ENCODE measurements at regions not wholly inside any gene's neighbourhood (a gene's known extent, or its start where the extent isn't known, plus 50 kb on each side); places are given as distances from the start of the nearest gene placed in this dataset.

DNA sequence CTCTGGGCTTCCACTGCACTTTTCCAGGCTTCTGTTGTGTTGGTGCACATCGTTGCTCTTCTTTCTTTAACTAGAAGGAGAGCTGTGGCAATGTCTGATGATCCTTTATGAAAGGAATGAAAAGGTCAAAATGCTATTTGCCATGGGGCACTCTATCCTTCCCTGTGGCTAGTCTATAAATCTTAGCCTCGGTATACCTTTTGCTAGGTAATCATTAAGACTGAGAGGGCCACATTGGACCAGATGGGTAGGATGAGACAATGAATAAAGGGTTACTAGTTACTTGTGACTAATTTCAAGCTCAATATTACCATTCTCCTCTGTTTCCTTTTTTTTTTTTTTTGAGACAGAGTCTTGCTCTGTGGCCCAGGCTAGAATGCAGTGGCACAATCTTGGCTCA lies 89.4 kb upstream of the C1orf87 start:
- no peak for DNase-seq (ENCODE audit: low spot score)
- H3K4me2 ChIP-seq (ENCODE audit: insufficient read depth, low read length, poor library complexity, severe bottlenecking) = no peak overlapping the region
- no peak overlapping the region for H3K14ac ChIP-seq (ENCODE audit: low read length)
- no peak overlapping the region for H2BK15ac ChIP-seq (ENCODE audit: low read length)
- WGBS, 2 donors (ENCODE audit: extremely low coverage in 2 of 2, insufficient read length in 2 of 2, insufficient replicate concordance in 1 of 2) = no CpG with 5 or more reads among the region's 2 CpGs
- H3K79me1 ChIP-seq (ENCODE audit: low read depth, low read length) = no peaks in the 10 kb centered on the region
- no peak overlapping the region for H3K4ac ChIP-seq (ENCODE audit: low read length)
- H2BK12ac ChIP-seq (ENCODE audit: low read length) = no peak overlapping the region
- H3K23ac ChIP-seq (ENCODE audit: low read depth, low read length, poor library complexity) = no peak overlapping the region
- no peaks in the 10 kb centered on the region for H3K27me3 ChIP-seq (ENCODE audit: control insufficient read depth in 3 of 3, insufficient read depth in 3 of 3, low read depth in 1 of 3, low read length in 3 of 3)
- H4K8ac ChIP-seq (ENCODE audit: low read depth, low read length) = no peak overlapping the region
- no peak overlapping the region for H2AK5ac ChIP-seq (ENCODE audit: low read depth, low read length)
- H3K36me3 ChIP-seq (replicated peaks in 1 of 2; ENCODE audit: control insufficient read depth in 2 of 2, insufficient read depth in 2 of 2, low read length in 2 of 2) = no peaks in the 10 kb centered on the region
- H3K4me3 ChIP-seq (ENCODE audit: low read length in 2 of 2) = no peak overlapping the region
- H3K9ac ChIP-seq (ENCODE audit: low read depth, low read length, poor library complexity) = no peak overlapping the region
- no peak overlapping the region for H3K18ac ChIP-seq (ENCODE audit: low read length)
- H3K27ac ChIP-seq (replicated peaks; ENCODE audit: low read length) = no peak overlapping the region
- H4K91ac ChIP-seq (ENCODE audit: low read depth, low read length, poor library complexity) = no peak overlapping the region
- no peak overlapping the region for H2BK5ac ChIP-seq (ENCODE audit: low read length)
- H3K4me1 ChIP-seq (ENCODE audit: control insufficient read depth in 2 of 2, insufficient read depth in 1 of 2, low read depth in 1 of 2, low read length in 2 of 2) = no peaks in the 10 kb centered on the region
- no peak overlapping the region for H2AFZ ChIP-seq (ENCODE audit: low read length)
- no peaks in the 10 kb centered on the region for H3K9me3 ChIP-seq (replicated peaks in 1 of 2; ENCODE audit: control insufficient read depth in 2 of 2, insufficient read depth in 1 of 2, low read depth in 1 of 2, low read length in 2 of 2)
- no peak overlapping the region for H2BK120ac ChIP-seq (ENCODE audit: low read depth, low read length)

DNA sequence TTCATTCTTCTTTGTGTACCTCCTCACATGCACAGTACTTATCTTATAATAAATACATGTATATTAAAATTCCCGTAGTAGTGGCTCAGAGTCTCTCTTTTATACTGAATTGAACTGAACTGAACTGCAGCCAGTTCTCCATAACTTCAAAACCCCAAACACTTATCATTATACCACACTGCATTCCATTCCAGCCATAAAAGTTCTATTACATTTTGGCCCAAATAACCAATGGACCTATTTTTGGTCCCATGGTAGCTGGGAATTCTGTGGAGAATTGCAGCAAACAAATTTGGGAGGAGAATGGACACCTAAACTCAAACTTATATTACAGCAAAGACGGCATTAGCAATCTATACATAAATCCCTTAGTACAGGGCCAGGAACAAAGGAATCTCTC lies 86.6 kb upstream of the C1orf87 start:
- H3K79me1 ChIP-seq (ENCODE audit: low read depth, low read length) = no peaks in the 10 kb centered on the region
- H4K8ac ChIP-seq (ENCODE audit: low read depth, low read length) = no peak overlapping the region
- H2AK5ac ChIP-seq (ENCODE audit: low read depth, low read length) = no peak overlapping the region
- DNase-seq (ENCODE audit: low spot score) = no peak
- no peaks in the 10 kb centered on the region for H3K9me3 ChIP-seq (replicated peaks in 1 of 2; ENCODE audit: control insufficient read depth in 2 of 2, insufficient read depth in 1 of 2, low read depth in 1 of 2, low read length in 2 of 2)
- no peak overlapping the region for H3K4ac ChIP-seq (ENCODE audit: low read length)
- no peaks in the 10 kb centered on the region for H3K36me3 ChIP-seq (replicated peaks in 1 of 2; ENCODE audit: control insufficient read depth in 2 of 2, insufficient read depth in 2 of 2, low read length in 2 of 2)
- no peak overlapping the region for H3K27ac ChIP-seq (replicated peaks; ENCODE audit: low read length)
- no peak overlapping the region for H2BK12ac ChIP-seq (ENCODE audit: low read length)
- no peak overlapping the region for H2BK5ac ChIP-seq (ENCODE audit: low read length)
- H3K9ac ChIP-seq (ENCODE audit: low read depth, low read length, poor library complexity) = no peak overlapping the region
- H3K4me2 ChIP-seq (ENCODE audit: insufficient read depth, low read length, poor library complexity, severe bottlenecking) = no peak overlapping the region
- H4K91ac ChIP-seq (ENCODE audit: low read depth, low read length, poor library complexity) = no peak overlapping the region
- no peaks in the 10 kb centered on the region for H3K27me3 ChIP-seq (ENCODE audit: control insufficient read depth in 3 of 3, insufficient read depth in 3 of 3, low read depth in 1 of 3, low read length in 3 of 3)
- H3K14ac ChIP-seq (ENCODE audit: low read length) = no peak overlapping the region
- H2BK15ac ChIP-seq (ENCODE audit: low read length) = no peak overlapping the region
- no peak overlapping the region for H2BK120ac ChIP-seq (ENCODE audit: low read depth, low read length)
- H3K18ac ChIP-seq (ENCODE audit: low read length) = no peak overlapping the region
- no peak overlapping the region for H3K23ac ChIP-seq (ENCODE audit: low read depth, low read length, poor library complexity)
- H3K4me3 ChIP-seq (ENCODE audit: low read length in 2 of 2) = no peak overlapping the region
- no peaks in the 10 kb centered on the region for H3K4me1 ChIP-seq (ENCODE audit: control insufficient read depth in 2 of 2, insufficient read depth in 1 of 2, low read depth in 1 of 2, low read length in 2 of 2)
- no peak overlapping the region for H2AFZ ChIP-seq (ENCODE audit: low read length)
- no CpG with 5 or more reads among the region's 2 CpGs for WGBS, 2 donors (ENCODE audit: extremely low coverage in 2 of 2, insufficient read length in 2 of 2, insufficient replicate concordance in 1 of 2)

DNA sequence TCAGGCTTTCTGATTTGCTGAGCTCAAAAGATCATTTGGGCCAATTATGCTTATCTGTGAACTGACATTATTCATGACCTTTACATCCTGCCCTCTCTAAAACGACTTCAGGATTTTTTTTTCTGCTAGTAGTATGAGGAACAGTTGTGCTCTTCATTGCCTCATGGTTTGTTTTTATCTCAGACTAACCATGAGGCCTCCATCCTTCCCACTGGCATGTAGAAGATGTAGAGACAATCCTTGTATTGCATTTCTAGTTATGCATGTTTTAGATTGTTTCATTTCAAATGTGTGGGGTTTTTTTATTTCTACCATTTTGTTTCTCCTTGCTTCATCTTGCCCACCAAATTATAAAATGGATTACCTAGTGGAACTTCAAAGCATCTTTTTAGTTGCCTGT lies 82.8 kb upstream of the C1orf87 start:
- Histone ChIP-seq H3K79me1 (ENCODE audit: low read depth, low read length) (no peaks in the 10 kb centered on the region), H3K9me3 (replicated peaks in 1 of 2; ENCODE audit: control insufficient read depth in 2 of 2, insufficient read depth in 1 of 2, low read depth in 1 of 2, low read length in 2 of 2) (no peaks in the 10 kb centered on the region), H2BK5ac (ENCODE audit: low read length) (no peak overlapping the region), H3K18ac (ENCODE audit: low read length) (no peak overlapping the region), H3K4me1 (ENCODE audit: control insufficient read depth in 2 of 2, insufficient read depth in 1 of 2, low read depth in 1 of 2, low read length in 2 of 2) (no peaks in the 10 kb centered on the region), H3K4ac (ENCODE audit: low read length) (no peak overlapping the region), H3K27me3 (ENCODE audit: control insufficient read depth in 3 of 3, insufficient read depth in 3 of 3, low read depth in 1 of 3, low read length in 3 of 3) (no peaks in the 10 kb centered on the region), H3K14ac (ENCODE audit: low read length) (no peak overlapping the region), H3K23ac (ENCODE audit: low read depth, low read length, poor library complexity) (no peak overlapping the region), H4K8ac (ENCODE audit: low read depth, low read length) (no peak overlapping the region), H2AK5ac (ENCODE audit: low read depth, low read length) (no peak overlapping the region), H2BK15ac (ENCODE audit: low read length) (no peak overlapping the region), H3K9ac (ENCODE audit: low read depth, low read length, poor library complexity) (no peak overlapping the region), H3K36me3 (replicated peaks in 1 of 2; ENCODE audit: control insufficient read depth in 2 of 2, insufficient read depth in 2 of 2, low read length in 2 of 2) (no peaks in the 10 kb centered on the region), H2BK120ac (ENCODE audit: low read depth, low read length) (no peak overlapping the region), H3K4me2 (ENCODE audit: insufficient read depth, low read length, poor library complexity, severe bottlenecking) (no peak overlapping the region), H3K27ac (replicated peaks; ENCODE audit: low read length) (no peak overlapping the region), H3K4me3 (ENCODE audit: low read length in 2 of 2) (no peak overlapping the region), H2AFZ (ENCODE audit: low read length) (no peak overlapping the region), H2BK12ac (ENCODE audit: low read length) (no peak overlapping the region), H4K91ac (ENCODE audit: low read depth, low read length, poor library complexity) (no peak overlapping the region)
- no peak for DNase-seq (ENCODE audit: low spot score)
- WGBS, 2 donors (ENCODE audit: extremely low coverage in 2 of 2, insufficient read length in 2 of 2, insufficient replicate concordance in 1 of 2) = no CpG with 5 or more reads among the region's 1 CpG

DNA sequence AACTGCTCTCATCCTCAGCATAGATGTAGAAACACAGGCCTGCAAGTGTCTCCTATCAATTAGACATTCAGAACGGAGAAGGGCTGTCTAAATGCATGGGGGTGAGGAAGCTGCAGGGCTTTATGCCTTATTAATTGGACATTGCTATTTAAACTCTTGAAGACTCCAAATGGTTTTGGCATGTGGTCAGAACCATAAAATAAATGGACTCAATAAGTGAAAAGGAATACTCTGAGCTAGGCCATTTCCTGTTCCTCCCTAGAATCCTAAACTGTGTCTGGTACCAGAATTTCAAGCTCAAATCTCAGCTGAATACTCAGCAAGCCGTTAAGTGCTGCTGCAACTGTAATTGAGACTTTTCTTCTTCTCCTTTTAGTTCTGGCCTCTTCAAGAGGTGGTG lies 80.4 kb upstream of the C1orf87 start:
- no peak overlapping the region for H3K4ac ChIP-seq (ENCODE audit: low read length)
- H4K91ac ChIP-seq (ENCODE audit: low read depth, low read length, poor library complexity) = no peak overlapping the region
- H3K27me3 ChIP-seq (ENCODE audit: control insufficient read depth in 3 of 3, insufficient read depth in 3 of 3, low read depth in 1 of 3, low read length in 3 of 3) = no peaks in the 10 kb centered on the region
- H3K9me3 ChIP-seq (replicated peaks in 1 of 2; ENCODE audit: control insufficient read depth in 2 of 2, insufficient read depth in 1 of 2, low read depth in 1 of 2, low read length in 2 of 2) = no peaks in the 10 kb centered on the region
- H3K4me1 ChIP-seq (ENCODE audit: control insufficient read depth in 2 of 2, insufficient read depth in 1 of 2, low read depth in 1 of 2, low read length in 2 of 2) = no peaks in the 10 kb centered on the region
- no peak overlapping the region for H4K8ac ChIP-seq (ENCODE audit: low read depth, low read length)
- H2BK12ac ChIP-seq (ENCODE audit: low read length) = no peak overlapping the region
- H3K18ac ChIP-seq (ENCODE audit: low read length) = no peak overlapping the region
- no peak for DNase-seq (ENCODE audit: low spot score)
- no peaks in the 10 kb centered on the region for H3K79me1 ChIP-seq (ENCODE audit: low read depth, low read length)
- H2BK5ac ChIP-seq (ENCODE audit: low read length) = no peak overlapping the region
- H3K14ac ChIP-seq (ENCODE audit: low read length) = no peak overlapping the region
- H3K36me3 ChIP-seq (replicated peaks in 1 of 2; ENCODE audit: control insufficient read depth in 2 of 2, insufficient read depth in 2 of 2, low read length in 2 of 2) = no peaks in the 10 kb centered on the region
- no peak overlapping the region for H3K23ac ChIP-seq (ENCODE audit: low read depth, low read length, poor library complexity)
- H2AK5ac ChIP-seq (ENCODE audit: low read depth, low read length) = no peak overlapping the region
- H2AFZ ChIP-seq (ENCODE audit: low read length) = no peak overlapping the region
- no peak overlapping the region for H3K4me2 ChIP-seq (ENCODE audit: insufficient read depth, low read length, poor library complexity, severe bottlenecking)
- no peak overlapping the region for H3K4me3 ChIP-seq (ENCODE audit: low read length in 2 of 2)
- H2BK15ac ChIP-seq (ENCODE audit: low read length) = no peak overlapping the region
- H3K27ac ChIP-seq (replicated peaks; ENCODE audit: low read length) = no peak overlapping the region
- no peak overlapping the region for H3K9ac ChIP-seq (ENCODE audit: low read depth, low read length, poor library complexity)
- no peak overlapping the region for H2BK120ac ChIP-seq (ENCODE audit: low read depth, low read length)
- WGBS, 2 donors (ENCODE audit: extremely low coverage in 2 of 2, insufficient read length in 2 of 2, insufficient replicate concordance in 1 of 2) = no CpG with 5 or more reads among the region's 2 CpGs
